Immature natural killer cell (primary cell): ENCODE measurements at regions not wholly inside any gene's neighbourhood (a gene's known extent, or its start where the extent isn't known, plus 50 kb on each side); places are given as distances from the start of the nearest gene placed in this dataset.
"Not testable (repeated sequence)": the region's sequence is repeated elsewhere in the genome, so short reads cannot be mapped to it uniquely, and the experiment has no call there.

Source experiments
- DNase-seq, 3 donors: peaks; one replicate each; pipeline ENCODE4 v3.0.0; 2022; ENCODE audit warnings: mixed read lengths in 1 of 3
- H3K27ac Mint-ChIP-seq, 6 donors: one replicate each; pipeline ENCODE4 v1.8.0; 2020; ENCODE audit warnings: mixed read lengths in 6 of 6, mild to moderate bottlenecking in 5 of 6, inconsistent platforms in 4 of 6, moderate library complexity in 3 of 6
- H3K27me3 Mint-ChIP-seq, 3 donors: one replicate each; pipeline ENCODE4 v1.8.0; 2020 to 2021; ENCODE audit warnings: low read depth in 3 of 3, mild to moderate bottlenecking in 3 of 3, mixed read lengths in 3 of 3, moderate library complexity in 3 of 3, inconsistent platforms in 1 of 3
- H3K36me3 Mint-ChIP-seq, 3 donors: one replicate each; pipeline ENCODE4 v1.8.0; 2020; ENCODE audit warnings: mixed read lengths in 3 of 3, inconsistent platforms in 2 of 3, mild to moderate bottlenecking in 2 of 3
- H3K4me1 Mint-ChIP-seq, 2 donors: one replicate each; pipeline ENCODE4 v1.8.0; 2020; ENCODE audit warnings: inconsistent platforms in 2 of 2, mild to moderate bottlenecking in 2 of 2, mixed read lengths in 2 of 2, moderate library complexity in 1 of 2
- H3K4me3 Mint-ChIP-seq, 5 donors: one replicate each; pipeline ENCODE4 v1.8.0; 2020; ENCODE audit warnings: mild to moderate bottlenecking in 5 of 5, mixed read lengths in 5 of 5, inconsistent platforms in 3 of 5, moderate library complexity in 3 of 5
- H3K9me3 Mint-ChIP-seq, 6 donors: one replicate each; pipeline ENCODE4 v1.8.0; 2020; ENCODE audit warnings: mild to moderate bottlenecking in 6 of 6, mixed read lengths in 6 of 6, inconsistent platforms in 4 of 6, moderate library complexity in 3 of 6

DNA sequence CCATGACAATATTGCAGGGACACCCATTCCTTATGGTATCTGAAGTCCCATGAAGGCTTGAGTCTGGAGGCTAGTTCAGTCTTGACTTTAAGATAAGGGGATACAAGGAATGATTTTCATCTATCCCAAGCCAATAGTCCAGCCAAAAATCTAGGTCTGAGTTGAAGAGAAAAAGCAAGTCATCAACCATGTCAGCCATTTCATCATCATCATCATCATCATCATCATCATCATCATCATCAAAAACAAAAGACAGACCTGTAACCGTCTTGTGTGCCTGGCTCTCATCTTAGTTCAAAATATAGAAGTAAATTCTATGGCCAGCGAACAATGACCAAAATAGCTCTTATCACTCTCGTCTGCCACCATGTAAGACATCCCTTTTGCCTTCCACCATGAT is 59.5 kb upstream of the FAM90A26 start:
- H3K9me3 Mint-ChIP-seq, H3K4me1 Mint-ChIP-seq, H3K36me3 Mint-ChIP-seq, H3K27ac Mint-ChIP-seq, H3K4me3 Mint-ChIP-seq, H3K27me3 Mint-ChIP-seq, DNase-seq: not testable (repeated sequence)

DNA sequence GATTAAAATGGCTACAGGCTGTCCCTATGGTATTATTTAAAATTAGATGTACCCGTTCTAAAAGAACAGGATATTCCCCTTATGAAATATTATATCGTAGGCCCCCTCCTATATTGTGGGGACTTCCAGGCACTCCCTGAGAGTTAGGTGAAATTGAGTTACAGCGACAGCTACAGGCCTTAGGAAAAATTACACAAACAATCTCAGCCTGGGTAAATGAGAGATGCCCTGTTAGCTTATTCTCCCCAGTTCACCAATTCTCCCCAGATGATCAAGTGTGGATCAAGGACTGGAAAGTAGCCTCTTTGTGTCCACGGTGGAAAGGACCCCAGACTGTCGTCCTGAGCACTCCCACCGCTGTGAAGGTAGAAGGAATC is 67.1 kb upstream of the FAM90A26 start:
- H3K27ac Mint-ChIP-seq, H3K9me3 Mint-ChIP-seq, H3K36me3 Mint-ChIP-seq: not testable (repeated sequence)

DNA sequence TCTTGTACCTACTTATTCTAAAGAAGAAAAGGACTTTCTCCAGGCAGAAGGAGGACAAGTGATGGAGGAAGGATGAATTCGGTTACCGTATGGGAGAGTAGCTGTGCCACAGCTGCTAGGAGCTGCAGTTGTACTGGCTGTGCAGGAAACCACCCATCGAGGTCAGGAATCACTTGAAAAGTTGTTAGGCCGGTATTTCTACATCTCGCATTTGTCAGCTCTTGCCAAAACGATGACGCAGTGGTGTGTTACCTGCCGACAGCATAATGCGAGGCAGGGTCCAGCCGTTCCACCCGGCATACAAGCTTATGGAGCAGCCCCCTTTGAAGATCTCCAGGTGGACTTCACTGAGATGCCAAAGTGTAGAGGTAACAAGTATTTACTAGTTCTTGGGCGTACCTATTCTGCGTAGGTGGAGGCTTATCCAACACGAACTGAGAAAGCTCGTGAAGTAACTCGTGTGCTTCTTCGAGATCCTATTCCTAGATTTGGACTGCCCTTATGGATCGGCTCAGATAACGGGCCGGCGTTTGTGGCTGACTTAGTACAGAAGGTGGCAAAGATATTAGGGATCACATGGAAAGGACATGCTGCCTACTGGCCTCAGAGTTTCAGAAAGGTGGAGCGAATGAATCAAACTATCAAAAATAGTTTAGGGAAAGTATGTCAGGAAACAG is 67.6 kb upstream of the FAM90A26 start:
- H3K4me1 Mint-ChIP-seq, H3K27ac Mint-ChIP-seq, H3K27me3 Mint-ChIP-seq, DNase-seq, H3K36me3 Mint-ChIP-seq, H3K4me3 Mint-ChIP-seq, H3K9me3 Mint-ChIP-seq: not testable (repeated sequence)

More for the DNA sequence above, 67.1 kb upstream of the FAM90A26 start:
- H3K4me3 Mint-ChIP-seq, H3K4me1 Mint-ChIP-seq, DNase-seq, H3K27me3 Mint-ChIP-seq: not testable (repeated sequence)

DNA sequence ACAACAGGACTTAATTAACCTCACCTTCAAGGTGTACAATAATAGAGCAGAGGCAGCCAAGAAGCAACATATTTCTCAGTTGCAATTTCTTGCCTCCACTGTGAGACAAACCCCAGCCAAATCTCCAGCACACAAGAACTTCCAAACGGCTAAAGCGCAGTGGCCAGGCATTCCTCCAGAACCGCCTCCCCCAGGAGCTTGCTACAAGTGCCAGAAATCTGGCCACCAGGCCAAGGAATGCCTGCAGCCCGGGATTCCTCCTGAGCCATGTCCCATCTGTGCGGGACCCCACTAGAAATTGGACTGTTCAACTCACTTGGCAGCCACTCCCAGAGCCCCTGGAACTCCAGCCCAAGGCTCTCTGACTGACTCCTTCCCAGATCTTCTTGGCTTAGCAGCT is 73.9 kb upstream of the FAM90A26 start:
- not testable (repeated sequence) for H3K4me3 Mint-ChIP-seq, H3K4me1 Mint-ChIP-seq, H3K9me3 Mint-ChIP-seq, H3K36me3 Mint-ChIP-seq, DNase-seq, H3K27ac Mint-ChIP-seq
- H3K27me3 Mint-ChIP-seq, result peaks cover 0 to 14% (median 5%) of the 10 kb centered on the region in 3 donors

DNA sequence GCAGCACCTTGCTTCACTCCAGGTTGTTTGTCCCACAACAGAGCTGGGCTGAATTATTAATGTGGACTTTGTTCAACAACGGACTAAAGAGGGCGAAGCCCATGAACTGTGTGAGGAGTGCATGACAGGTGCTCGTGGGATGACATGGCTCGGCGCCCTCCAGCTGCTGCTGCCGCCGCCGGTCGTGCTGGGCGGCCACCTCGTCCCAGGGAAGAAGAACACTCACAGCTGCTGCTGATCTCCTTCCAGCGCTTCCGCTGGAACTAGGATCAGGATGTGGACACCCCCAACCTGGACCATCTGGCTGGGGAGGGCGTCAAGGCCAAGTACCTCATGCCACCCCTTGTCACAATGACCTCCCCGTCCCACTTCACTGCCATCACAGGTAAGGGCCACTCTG is 91.4 kb upstream of the FAM90A26 start:
- not testable (repeated sequence) for H3K4me1 Mint-ChIP-seq, H3K9me3 Mint-ChIP-seq, DNase-seq, H3K27ac Mint-ChIP-seq, H3K4me3 Mint-ChIP-seq, H3K27me3 Mint-ChIP-seq, H3K36me3 Mint-ChIP-seq

DNA sequence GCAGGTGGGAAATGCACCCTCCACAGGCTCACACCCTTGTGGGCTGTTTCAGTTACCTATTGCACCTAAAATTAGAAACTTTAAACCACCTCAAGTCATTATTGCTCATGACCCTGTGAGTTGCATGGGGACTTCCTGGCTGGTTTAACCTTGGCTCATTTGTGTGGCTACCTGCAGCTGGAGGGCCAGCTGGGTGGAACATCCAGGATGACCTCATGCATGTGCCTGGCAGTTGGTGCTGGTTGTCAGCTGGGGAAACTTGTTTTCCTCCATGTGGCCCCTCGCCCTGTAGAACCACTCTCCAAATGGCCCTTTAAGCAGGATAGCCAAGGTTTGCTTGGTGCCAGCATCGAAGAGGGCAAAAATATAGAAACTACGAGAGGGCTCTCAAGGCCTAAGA is 93.2 kb upstream of the FAM90A26 start:
- not testable (repeated sequence) for DNase-seq, H3K9me3 Mint-ChIP-seq, H3K27me3 Mint-ChIP-seq, H3K4me3 Mint-ChIP-seq, H3K27ac Mint-ChIP-seq, H3K36me3 Mint-ChIP-seq, H3K4me1 Mint-ChIP-seq

DNA sequence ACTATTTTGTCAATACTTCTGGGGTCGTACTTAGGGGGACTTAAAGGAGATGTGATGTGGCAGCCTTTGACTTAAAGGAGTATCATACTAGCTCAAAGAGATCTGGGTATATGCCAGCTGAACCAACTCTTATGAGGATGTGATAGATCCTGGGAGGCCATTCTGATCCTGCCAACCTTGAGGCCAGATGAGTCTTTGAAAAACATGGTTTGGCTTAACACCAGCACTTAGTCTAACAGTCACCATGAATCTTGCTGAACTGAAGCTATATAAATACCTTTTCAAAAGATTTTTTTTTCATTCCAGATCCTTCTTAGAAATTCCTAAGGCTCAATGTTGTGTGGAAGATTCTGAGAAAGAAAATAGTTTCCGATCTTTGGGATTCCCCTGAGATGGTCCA is 93.7 kb upstream of the FAM90A26 start:
- not testable (repeated sequence) for H3K4me3 Mint-ChIP-seq, H3K27me3 Mint-ChIP-seq, DNase-seq, H3K4me1 Mint-ChIP-seq, H3K9me3 Mint-ChIP-seq, H3K27ac Mint-ChIP-seq, H3K36me3 Mint-ChIP-seq

DNA sequence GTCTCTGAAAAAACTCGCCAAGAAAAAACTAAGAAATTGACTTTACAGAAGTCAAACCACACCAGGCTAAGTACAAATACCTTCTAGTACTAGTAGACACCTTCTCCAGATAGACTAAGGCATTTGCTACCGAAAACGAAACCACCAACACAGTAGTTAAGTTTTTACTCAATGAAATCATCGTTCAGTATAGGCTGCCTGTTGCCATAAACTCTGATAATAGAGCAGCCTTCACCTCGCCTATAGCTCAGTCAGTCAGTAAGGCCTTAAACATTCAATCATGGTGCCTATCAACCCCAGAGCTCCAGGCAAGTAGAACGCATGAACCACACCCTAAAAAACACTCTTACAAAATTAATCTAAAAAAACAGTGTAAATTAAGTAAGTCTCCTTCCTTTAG is 96.8 kb upstream of the FAM90A26 start:
- not testable (repeated sequence) for DNase-seq, H3K9me3 Mint-ChIP-seq, H3K27me3 Mint-ChIP-seq, H3K36me3 Mint-ChIP-seq, H3K4me1 Mint-ChIP-seq, H3K27ac Mint-ChIP-seq, H3K4me3 Mint-ChIP-seq

DNA sequence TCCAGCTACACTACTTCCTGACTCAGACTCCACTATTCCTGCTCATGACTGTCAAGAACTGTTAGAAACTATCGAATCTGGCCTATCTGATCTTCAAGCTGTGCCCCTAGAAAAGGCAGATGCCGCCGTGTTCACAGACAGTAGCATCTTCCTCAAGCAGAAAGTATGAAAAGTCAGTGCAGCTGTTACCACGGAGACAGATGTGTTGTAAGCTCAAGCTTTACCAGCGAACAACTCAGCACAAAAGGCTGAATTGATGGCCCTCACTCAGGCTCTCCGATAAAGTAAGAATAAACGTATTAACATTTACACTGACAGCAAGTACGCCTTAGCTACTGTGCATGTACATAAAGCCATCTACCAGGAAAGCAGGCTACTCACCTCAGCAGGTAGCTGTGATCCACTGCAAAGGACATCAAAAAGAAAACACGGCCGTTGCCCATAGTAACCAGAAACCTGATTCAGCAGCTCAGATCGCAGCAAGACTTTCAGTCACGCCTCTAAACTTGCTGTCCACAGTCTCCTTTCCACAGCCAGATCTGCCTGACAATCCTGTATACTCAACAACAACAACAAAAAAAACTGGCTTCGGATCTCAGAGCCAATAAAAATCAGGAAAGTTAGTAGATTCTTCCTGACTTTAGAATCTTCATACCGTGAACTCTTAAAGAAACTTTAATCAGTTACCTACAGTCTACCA is 97.5 kb upstream of the FAM90A26 start:
- not testable (repeated sequence) for H3K27me3 Mint-ChIP-seq, H3K4me1 Mint-ChIP-seq, H3K9me3 Mint-ChIP-seq, H3K27ac Mint-ChIP-seq, DNase-seq, H3K4me3 Mint-ChIP-seq, H3K36me3 Mint-ChIP-seq

DNA sequence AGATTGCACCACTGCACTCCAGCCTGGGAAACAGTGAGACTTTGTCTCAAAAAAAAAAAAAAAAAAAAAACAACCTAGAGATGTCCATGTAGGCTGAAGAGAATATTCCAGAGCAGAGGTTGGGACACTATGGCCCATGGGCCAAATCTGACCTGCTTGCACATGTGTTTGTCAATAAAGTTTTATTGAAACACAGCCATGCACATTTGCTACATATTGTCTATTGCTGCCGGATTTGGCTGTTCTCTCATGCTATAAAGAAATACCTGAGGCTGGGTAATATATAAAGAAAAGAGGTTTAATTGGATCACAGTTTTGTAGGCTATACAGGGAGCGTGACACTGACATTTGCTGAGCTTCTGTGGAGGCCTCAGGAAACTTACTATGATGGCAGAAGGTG is 102.3 kb upstream of the FAM90A26 start:
- H3K27me3 Mint-ChIP-seq, H3K27ac Mint-ChIP-seq, H3K4me1 Mint-ChIP-seq, DNase-seq, H3K4me3 Mint-ChIP-seq, H3K36me3 Mint-ChIP-seq: not testable (repeated sequence)
- peaks cover 3 to 26% (median 13%) of the 10 kb centered on the region in 6 donors for H3K9me3 Mint-ChIP-seq

DNA sequence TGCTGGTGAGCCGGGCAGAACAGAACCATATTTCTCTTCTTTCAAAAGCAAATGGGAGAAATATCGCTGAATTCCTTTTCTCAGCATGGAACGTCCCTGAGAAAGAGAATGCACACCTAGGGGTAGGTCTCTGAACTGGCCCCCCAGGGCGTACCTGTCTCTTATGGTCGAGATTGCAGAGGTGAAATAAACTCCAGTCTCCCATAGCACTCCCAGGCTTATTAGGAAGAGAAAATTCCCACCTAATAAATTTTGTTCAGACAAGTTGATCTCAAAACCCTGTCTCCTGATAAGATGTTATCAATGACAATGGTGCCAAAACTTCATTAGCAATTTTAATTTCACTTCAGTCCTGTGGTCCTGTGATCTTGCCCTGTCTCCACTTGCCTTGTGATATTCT is 106.6 kb upstream of the FAM90A26 start:
- H3K36me3 Mint-ChIP-seq, H3K27me3 Mint-ChIP-seq, H3K4me1 Mint-ChIP-seq, H3K27ac Mint-ChIP-seq, H3K4me3 Mint-ChIP-seq, DNase-seq: not testable (repeated sequence)
- peaks cover 3 to 26% (median 13%) of the 10 kb centered on the region in 6 donors for H3K9me3 Mint-ChIP-seq

DNA sequence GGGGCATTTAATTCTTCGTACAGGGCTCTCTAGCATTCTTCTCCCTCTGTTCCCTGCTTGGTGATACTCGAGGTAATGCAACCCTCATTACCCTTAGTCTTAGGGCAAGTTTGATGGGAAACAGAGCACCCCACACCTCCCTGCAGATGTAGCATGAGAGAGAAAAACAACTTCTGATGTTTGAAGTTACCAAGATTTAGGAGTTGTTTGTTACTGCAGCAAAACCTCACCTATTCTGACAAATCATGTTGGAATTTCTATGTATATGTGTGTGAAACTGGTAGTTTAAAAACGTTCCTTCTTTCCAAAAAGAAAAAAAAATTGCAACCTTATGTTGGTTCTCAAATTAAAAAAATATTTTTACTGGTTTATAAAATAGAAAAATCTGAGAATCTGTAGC is 145.3 kb upstream of the FAM90A26 start:
- DNase-seq, H3K27me3 Mint-ChIP-seq: not testable (repeated sequence)

DNA sequence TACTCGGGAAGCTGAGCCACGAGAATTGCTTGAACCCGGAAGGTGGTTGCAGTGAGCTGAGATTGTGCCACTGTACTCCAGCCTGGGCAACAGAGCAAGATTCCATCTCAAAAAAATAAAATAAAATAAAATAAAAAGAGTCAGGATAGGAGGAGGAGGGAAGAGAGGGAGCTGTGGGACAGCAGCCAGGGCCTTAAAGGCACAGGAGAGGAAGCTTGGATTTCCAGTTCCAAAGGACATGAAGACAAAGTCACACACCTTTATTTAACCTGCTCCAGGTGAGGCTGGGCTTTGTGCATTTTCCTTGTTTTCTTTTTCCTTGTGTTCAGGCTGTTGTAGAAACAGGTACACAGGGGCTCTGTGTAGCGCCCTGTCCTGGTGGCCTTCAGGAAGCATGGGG is 138.2 kb upstream of the HMX1 start:
- H3K27me3 Mint-ChIP-seq, H3K36me3 Mint-ChIP-seq, H3K4me3 Mint-ChIP-seq, H3K9me3 Mint-ChIP-seq, DNase-seq, H3K4me1 Mint-ChIP-seq, H3K27ac Mint-ChIP-seq: not testable (repeated sequence)

More for the DNA sequence above, 145.3 kb upstream of the FAM90A26 start:
- H3K36me3 Mint-ChIP-seq, H3K4me3 Mint-ChIP-seq, H3K27ac Mint-ChIP-seq, H3K9me3 Mint-ChIP-seq, H3K4me1 Mint-ChIP-seq: not testable (repeated sequence)

DNA sequence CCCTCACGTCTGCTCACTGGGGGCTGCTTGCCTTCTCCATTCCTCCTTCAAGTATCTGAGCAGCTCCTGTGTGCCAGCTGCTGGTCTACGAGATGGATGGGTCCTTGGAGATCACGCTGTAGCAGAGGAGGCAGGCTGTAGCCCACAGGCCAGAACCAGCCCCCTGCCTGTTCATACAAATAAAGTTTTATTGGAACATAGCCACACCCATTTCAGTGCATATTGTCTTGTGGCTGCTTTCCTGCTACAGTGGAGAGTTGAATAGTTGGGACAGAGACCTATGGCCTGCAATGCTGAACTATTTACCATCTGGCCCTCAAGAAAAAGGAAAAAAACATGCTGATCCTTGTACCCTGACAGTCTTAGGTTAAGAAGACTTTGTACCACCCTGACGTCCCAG is 136.8 kb upstream of the HMX1 start:
- H3K4me1 Mint-ChIP-seq, H3K36me3 Mint-ChIP-seq, H3K27me3 Mint-ChIP-seq, H3K4me3 Mint-ChIP-seq, H3K27ac Mint-ChIP-seq, H3K9me3 Mint-ChIP-seq, DNase-seq: not testable (repeated sequence)

DNA sequence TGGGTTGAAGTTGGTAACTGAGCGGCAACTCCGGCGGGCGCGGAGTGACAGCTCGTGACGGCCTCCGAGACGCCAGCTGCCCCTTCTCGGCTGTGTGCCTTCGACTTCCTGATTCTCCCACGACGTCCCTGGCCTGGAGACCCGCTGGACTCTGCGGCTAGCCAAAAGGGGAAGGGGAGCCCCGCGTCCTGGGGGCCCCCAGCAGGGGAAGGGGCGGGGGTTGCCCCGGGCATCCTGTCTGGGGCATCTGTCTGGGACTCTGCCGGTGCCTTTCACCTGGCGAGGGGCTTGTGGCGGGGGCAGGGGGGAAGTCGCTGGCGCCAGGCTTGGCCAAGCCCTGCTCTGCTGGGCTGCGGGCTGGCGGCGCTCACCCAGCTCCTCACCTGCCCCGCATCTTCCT is 129.5 kb upstream of the HMX1 start:
- not testable (repeated sequence) for H3K27me3 Mint-ChIP-seq, H3K27ac Mint-ChIP-seq, H3K9me3 Mint-ChIP-seq, DNase-seq, H3K36me3 Mint-ChIP-seq, H3K4me3 Mint-ChIP-seq, H3K4me1 Mint-ChIP-seq
